HCT116 (cell line): ENCODE measurements at regions not wholly inside any gene's neighbourhood (a gene's known extent, or its start where the extent isn't known, plus 50 kb on each side); places are given as distances from the start of the nearest gene placed in this dataset.

ENCODE experiments used
- ATF3 ChIP-seq: IDR thresholded peaks from 2 replicates; pipeline ENCODE4 v1.6.1; 2012
- CEBPB ChIP-seq: IDR thresholded peaks from 2 replicates; pipeline ENCODE4 v1.6.1; 2012; ENCODE audit warnings: low read depth
- CTCF ChIP-seq, 3 experiments: fragments of 200-600 bp in 1 of 3; sonication (generic) in 1 of 3; IDR thresholded peaks in 2 of 3; conservative IDR thresholded peaks in 1 of 3; 2 replicates each; pipeline ENCODE4 v1.5.1; 2012 to 2017; ENCODE audit warnings: low read depth in 2 of 3, low read length in 2 of 3, antibody characterized with exemption in 1 of 3, borderline replicate concordance in 1 of 3, control low read depth in 1 of 3, mild to moderate bottlenecking in 1 of 3, mixed read lengths in 1 of 3, mixed run types in 1 of 3, moderate library complexity in 1 of 3; ENCODE audit not compliant: insufficient read depth in 1 of 3
- MAX ChIP-seq: IDR thresholded peaks from 2 replicates; pipeline ENCODE4 v1.6.1; 2012
- POLR2A ChIP-seq: IDR thresholded peaks from 2 replicates; pipeline ENCODE4 v1.7.0; 2011; ENCODE audit warnings: borderline replicate concordance; ENCODE audit not compliant: insufficient read depth, insufficient read length; ENCODE audit errors: extremely low read depth
- POLR2AphosphoS5 ChIP-seq: IDR thresholded peaks from 2 replicates; pipeline ENCODE4 v1.6.1; 2011; ENCODE audit warnings: mild to moderate bottlenecking, low read depth, low read length, moderate library complexity
- RAD21 ChIP-seq: IDR thresholded peaks from 2 replicates; pipeline ENCODE4 v1.6.1; 2012; ENCODE audit warnings: low read depth, mild to moderate bottlenecking
- REST ChIP-seq: IDR thresholded peaks from 2 replicates; pipeline ENCODE4 v1.6.1; 2012; ENCODE audit warnings: low read depth
- SP1 ChIP-seq: IDR thresholded peaks from 2 replicates; pipeline ENCODE4 v1.6.1; 2012; ENCODE audit warnings: low read depth
- TCF7L2 ChIP-seq: IDR thresholded peaks from 2 replicates; pipeline ENCODE4 v1.7.0; 2011; ENCODE audit warnings: borderline replicate concordance, inconsistent platforms; ENCODE audit not compliant: insufficient read depth, insufficient read length; ENCODE audit errors: extremely low read depth
- ZNF274 ChIP-seq: fragments of 200-500 bp; sonication (Bioruptor generic); IDR thresholded peaks from 2 replicates; pipeline ENCODE4 v1.6.1; 2014; ENCODE audit warnings: mild to moderate bottlenecking, low read depth, low read length, inconsistent platforms
- TF ChIP-seq, protein P1 (sequence below): IDR thresholded peaks from 2 replicates; pipeline ENCODE4 v1.6.1; 2011; ENCODE audit warnings: mild to moderate bottlenecking, low read length, moderate library complexity; ENCODE audit not compliant: insufficient replicate concordance; ENCODE audit errors: extremely low read depth

DNA sequence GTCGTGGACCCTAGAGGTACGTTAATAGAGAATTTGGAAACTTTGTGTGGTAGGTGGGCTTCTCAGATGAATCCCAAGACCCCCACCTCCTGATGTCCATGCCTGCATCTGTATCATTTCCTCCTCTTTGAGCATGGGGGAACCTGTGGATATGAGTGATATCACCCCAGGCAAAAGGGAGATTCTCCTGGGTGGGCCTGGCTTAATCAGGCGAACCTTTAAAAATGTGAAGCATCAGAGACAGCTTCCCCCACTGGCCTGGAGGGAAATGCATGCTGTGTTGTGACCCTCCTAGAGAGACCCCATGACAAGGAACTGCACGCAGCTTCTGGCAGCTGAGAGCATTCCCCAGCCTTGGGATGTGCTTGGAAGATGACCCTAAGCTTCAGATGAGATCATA lies 180.9 kb downstream of the MBOAT1 start:
- TF ChIP-seq CTCF (IDR thresholded peaks at IDR 0.05 in 2 of 3, conservative IDR thresholded peaks at IDR 0.05 in 1 of 3; ENCODE audit: borderline replicate concordance in 1 of 3, insufficient read depth in 1 of 3, low read depth in 2 of 3, low read length in 2 of 3): no peak
- TF ChIP-seq TCF7L2: no peak
- no peak for TF ChIP-seq ATF3
- TF ChIP-seq POLR2AphosphoS5: no peak
- TF ChIP-seq POLR2A: no peak
- TF ChIP-seq, protein P1, sequence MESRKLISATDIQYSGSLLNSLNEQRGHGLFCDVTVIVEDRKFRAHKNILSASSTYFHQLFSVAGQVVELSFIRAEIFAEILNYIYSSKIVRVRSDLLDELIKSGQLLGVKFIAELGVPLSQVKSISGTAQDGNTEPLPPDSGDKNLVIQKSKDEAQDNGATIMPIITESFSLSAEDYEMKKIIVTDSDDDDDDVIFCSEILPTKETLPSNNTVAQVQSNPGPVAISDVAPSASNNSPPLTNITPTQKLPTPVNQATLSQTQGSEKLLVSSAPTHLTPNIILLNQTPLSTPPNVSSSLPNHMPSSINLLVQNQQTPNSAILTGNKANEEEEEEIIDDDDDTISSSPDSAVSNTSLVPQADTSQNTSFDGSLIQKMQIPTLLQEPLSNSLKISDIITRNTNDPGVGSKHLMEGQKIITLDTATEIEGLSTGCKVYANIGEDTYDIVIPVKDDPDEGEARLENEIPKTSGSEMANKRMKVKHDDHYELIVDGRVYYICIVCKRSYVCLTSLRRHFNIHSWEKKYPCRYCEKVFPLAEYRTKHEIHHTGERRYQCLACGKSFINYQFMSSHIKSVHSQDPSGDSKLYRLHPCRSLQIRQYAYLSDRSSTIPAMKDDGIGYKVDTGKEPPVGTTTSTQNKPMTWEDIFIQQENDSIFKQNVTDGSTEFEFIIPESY: no peak
- TF ChIP-seq MAX: no peak
- no peak for TF ChIP-seq REST
- TF ChIP-seq ZNF274: no peak
- TF ChIP-seq CEBPB: no peak
- no peak for TF ChIP-seq SP1
- no peak for TF ChIP-seq RAD21
